DMS79 treated with DMSO at 0.1 percent for 48 hours (cell line): ENCODE measurements at regions not wholly inside any gene's neighbourhood (a gene's known extent, or its start where the extent isn't known, plus 50 kb on each side); places are given as distances from the start of the nearest gene placed in this dataset.
A peak's percentile ranks its signal among the peaks of the same experiment; 100 is the strongest.

ENCODE experiments used
- DNase-seq: peaks from one replicate; lab custom pipeline; 2025; lab: John Stamatoyannopoulos, UW

GRCh38 chr15:47409600-47409999 is 307.7 kb upstream of the SEMA6D start:
- DNase-seq: no peak

- DNase-seq: no peak
These were observed 307.1 kb upstream of the SEMA6D start for GRCh38 chr15:47410247-47410646.

DNA sequence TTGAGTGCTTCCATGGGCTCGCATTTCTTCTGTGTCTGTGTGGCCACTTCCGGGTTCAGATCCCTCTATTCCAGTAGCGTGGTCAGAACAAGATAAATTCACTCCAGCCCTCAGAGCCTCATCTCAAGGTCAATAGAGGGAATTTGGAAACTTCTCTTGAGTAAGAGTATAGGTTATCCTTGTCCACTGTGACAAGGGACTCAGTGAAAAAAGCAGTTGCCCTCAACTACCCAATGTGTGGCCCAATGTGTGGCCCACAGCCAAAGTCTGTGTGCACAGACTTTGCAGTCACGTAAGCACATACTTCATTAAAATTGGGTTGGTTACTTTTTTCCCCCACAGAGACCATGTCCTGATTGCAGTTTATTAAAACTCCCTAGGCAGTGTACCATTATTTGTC is 305.6 kb upstream of the SEMA6D start:
- DNase-seq: no peak

DNA sequence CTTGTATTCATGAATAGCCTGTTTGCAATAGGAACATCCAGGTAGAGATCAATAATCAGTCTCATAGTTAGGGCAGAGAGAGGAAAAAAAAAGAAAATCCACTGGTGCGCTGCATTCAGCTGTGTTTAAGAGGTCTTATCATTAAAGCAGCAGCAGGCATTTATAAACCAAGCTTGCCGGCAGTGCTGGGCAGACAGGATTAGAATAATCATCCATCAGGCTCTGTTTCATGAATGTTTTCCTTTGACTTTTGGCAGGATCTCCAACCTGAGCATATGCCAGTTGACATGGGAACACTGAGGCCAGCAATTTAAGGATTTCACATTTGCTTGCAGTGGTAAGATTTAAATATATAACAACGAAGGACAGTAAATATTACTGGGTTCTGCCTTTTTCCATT is 305.2 kb upstream of the SEMA6D start:
- DNase-seq: no peak

DNA sequence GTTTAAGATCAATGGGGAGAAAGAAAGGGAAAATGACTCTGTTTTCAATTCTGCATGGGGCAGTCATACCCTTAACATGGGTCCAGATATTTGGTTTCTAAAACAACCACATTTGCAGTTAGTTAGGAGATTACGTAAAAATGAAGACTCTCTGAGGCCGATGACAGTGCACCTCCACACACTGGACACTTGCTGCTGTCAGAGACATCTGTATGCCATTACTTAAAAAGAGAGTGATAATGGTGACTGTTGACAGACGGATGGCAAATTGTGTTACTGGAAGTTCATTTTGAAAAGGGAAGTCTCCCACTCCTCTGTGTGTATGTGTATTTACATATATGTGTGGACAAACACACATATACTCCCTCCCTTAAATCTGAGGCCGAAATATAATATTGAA is 304.5 kb upstream of the SEMA6D start:
- DNase-seq: no peak

DNA sequence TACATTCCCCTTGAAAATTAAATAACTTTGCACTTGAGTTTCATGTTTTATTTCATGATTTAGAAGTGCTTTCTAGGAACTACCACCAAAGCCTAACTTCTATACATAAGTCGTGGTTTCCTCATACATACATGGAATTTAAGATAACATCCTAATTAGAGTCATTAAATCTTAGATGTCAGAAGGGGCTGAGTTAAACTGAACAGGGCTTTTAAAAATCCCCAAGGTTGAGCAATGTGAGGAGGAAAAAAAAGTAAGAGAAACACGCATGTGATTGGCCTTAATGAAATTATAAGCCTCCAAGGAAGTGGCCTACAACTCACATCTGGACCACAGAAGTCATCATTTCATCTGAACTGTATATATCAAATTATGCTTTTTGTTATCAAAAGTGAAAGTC is 303.1 kb upstream of the SEMA6D start:
- no peak for DNase-seq

- no peak for DNase-seq
These were observed 301.8 kb upstream of the SEMA6D start for GRCh38 chr15:47415539-47415971.

GRCh38 chr15:47422881-47423665 is 294.2 kb upstream of the SEMA6D start:
- DNase-seq: peak; percentile 40

DNA sequence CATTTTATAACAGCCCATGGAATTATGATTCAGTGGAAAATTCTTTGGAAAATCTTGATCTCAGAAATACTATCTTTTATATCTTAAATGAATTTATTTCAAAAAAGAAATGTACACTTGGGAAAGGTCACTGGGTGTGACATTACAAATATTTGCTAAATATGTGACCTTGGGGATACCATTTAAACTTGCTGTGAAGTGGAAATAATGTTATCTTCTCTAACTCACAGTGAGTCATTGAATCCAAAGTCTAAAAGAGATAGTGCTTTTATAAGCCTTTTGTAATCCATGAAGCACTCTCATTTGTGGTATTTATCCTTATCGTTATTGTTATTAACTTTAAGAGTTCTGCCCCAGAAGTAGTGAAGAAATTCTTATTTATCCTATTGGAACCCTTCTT is 289.8 kb upstream of the SEMA6D start:
- DNase-seq: no peak

DNA sequence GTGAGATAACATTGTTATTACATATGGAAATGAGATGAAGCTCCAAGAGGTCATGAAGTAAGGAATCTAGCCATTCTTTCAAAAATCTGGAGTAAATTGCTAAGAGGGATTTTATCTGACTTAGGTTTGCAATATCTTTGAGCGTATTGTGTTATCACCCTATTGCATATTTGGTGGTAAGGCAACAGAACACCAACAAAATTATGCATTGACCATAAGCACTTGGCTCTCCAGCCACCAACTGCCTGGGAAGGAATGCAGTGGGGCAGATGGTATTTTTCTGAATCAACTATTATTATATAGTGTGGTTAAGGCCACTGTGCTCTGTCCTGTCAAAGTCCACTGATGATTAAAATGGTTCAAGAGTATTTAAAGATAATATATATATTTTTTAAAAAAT is 287.9 kb upstream of the SEMA6D start:
- no peak for DNase-seq

- DNase-seq: no peak
These were observed 285.8 kb upstream of the SEMA6D start for GRCh38 chr15:47431501-47431900.

GRCh38 chr15:47432826-47433225 is 284.5 kb upstream of the SEMA6D start:
- no peak for DNase-seq

DNA sequence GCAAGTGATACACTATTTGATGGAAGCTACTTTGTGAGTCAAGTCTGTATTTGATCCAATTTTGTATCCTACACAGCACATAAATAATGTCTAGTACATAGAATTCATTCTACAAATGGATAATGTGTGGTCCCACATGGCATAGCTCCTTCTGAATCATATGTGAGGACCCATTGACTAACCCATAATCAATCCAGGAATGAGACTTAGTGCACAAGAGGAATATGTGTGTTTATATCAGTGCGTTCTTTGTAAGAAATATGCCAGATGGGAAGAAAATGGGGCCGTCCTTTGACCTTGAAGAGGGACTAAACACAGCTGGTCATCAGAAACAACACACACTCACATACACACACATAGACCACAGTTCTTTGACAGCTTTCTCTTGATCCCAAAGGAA is 282.7 kb upstream of the SEMA6D start:
- no peak for DNase-seq

GRCh38 chr15:47437491-47437890 is 279.8 kb upstream of the SEMA6D start:
- DNase-seq: no peak

DNA sequence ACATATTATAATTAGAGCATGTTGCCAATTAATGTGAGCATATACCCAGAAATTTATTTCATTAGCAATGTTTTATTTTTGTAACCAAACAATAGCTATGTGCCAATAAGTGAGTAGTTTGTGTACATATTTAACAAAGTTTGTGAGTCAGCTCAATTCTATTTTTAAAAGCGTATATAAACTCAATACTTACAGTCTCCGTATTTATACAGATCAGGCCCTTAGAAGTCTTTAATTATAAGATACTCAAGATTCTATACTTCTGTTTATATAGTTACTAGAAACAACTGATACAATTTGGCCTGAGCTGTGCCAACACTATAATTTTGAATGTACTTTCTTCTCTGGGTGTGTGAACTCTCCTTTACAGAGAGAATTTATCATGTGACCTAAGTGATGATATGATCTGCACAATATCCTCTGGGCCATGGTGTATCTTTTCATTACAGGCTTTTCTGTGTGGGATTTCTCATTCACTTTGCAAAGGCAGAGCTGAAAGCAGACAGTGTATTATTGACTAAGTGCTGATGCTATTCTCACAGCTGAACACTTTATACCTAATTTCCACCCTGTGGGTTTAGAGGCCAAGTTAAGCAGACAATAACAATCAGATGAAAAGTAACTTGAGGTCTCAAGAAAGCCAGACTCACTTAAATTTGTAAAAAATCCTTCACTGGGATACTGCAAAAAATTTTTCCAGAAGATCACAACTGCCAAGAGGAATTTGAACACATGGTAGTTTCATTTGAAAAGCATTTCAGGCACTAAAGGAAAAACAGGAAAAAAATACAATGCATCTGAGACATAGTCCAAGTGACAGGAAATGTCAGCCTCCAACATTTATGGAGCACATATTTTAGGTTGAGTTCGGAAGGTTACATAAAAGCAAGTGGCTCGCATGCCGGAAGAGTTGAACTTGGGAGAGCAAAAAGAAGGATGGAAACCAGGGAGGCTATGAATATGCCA is 277.9 kb upstream of the SEMA6D start:
- no peak for DNase-seq

DNA sequence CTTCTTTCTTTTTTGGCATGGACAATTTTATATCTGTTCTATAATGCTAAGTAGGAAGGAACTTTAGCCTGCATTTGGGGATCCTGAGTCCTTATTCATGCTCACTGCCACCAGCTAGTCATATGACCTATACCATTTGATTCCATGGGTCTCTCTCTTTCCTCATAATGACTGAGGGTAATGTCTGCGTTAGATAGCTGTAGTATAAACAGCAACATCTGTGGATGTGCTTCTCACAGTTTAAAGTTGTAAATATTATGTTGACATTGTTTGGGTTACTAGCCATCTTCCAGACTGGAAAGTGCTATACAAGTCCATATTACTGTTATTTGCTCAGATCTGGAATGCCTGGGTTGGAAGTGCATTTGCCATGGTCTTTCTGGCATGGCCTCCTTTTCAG is 274.9 kb upstream of the SEMA6D start:
- DNase-seq: no peak

DNA sequence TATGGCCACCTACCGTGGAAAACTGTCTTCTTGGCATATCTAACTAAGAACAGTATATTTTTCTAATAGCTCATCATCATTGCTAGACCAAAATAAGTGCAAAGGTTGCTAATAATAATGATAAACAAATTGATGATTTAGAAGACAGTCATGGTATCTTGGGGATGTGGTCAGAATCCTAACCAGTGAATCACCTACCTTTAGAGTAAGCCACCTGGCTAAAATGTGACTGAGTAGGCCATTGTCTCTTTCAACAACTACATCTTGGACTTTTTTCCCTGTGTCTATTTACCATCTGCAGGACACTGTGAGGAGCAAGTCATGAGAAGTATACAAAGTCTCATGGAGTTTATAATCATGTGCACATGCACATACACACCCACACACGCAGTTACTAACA is 273.5 kb upstream of the SEMA6D start:
- DNase-seq: no peak

DNA sequence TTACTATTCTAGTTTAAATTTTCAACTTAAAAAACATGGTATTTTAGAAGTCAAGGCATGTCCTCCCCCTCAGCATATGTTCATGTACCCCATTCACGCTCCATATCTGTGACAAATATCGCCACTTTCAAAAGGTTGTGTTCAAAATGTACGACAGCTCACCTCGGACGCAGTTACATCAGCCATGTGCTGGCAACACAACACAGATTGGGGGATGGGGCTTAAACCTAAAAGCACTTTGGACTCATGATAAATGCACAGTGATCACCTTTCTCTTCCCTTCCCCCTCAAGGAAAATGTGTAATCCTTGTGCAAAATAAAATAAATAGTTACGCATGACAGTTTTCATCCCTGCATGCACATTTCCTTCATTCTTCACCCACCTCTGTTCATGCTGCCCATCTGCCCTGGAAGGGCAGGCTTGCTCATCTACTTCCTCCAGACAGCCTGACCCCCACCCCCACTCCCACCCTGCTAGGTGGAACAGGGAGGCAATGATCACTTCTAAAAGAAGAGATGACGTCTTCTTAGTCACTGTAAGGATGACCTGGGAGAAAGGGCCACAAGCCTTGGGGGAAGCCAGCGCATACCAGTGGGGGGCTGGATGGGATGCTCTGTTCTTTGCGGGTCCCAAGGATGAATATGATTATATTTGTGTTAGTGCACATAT is 271.4 kb upstream of the SEMA6D start:
- DNase-seq: no peak

GRCh38 chr15:47460795-47461573 is 256.3 kb upstream of the SEMA6D start:
- no peak for DNase-seq

- no peak for DNase-seq
These were observed 255.6 kb upstream of the SEMA6D start for GRCh38 chr15:47461652-47462141.

DNA sequence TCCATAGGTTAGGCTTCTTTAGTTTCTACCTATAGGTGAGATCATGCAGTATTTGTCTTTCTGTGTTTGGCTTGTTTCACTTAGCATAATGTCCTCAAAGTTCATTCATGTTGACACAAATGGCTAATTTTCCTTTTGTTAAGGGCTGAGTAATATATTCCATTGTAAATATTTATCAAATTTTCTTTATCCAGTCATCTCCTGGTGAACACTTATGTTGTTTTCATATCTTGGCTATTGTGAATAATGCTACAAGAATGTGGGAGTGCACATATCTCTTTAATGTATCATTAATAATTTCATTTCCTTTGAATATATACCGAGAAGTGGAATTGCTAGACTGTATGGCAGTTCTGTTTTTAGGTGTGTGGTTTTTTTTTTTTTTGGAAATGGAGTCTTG is 250.9 kb upstream of the SEMA6D start:
- no peak for DNase-seq

DNA sequence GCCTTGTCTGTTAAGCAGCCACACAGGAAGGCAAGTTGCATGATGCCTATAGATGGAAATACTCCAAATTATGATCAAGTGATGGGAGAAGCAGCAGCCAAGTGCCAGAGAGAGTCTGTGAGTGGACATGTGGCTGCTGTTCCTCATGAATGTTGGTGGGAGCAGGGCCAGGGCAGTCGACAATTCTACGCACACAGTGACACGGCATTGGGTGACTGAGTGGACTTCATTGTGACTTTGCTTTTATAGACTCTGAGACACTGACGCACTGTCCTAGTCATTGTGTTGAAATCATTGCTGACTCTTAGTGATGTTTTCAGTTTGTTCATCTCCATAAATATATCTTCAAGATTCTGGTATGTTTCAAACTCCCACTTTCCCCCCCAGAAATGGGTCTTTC is 246.3 kb upstream of the SEMA6D start:
- no peak for DNase-seq
